H9 (cell line): ENCODE measurements at regions not wholly inside any gene's neighbourhood (a gene's known extent, or its start where the extent isn't known, plus 50 kb on each side); places are given as distances from the start of the nearest gene placed in this dataset.

Source experiments
- DNase-seq: peaks from one replicate; pipeline ENCODE4 v3.0.0-alpha.2; 2017
- H2AFZ ChIP-seq: one replicate; pipeline ENCODE4 v1.6.1; 2013; ENCODE audit warnings: mild to moderate bottlenecking, low read length, control low read depth, moderate library complexity
- H2AK5ac ChIP-seq: 2 replicates; pipeline ENCODE4 v1.6.1; 2013; ENCODE audit warnings: low read length, control low read depth, mixed read lengths; ENCODE audit not compliant: insufficient read length
- H2BK120ac ChIP-seq: one replicate; pipeline ENCODE4 v1.6.1; 2013; ENCODE audit warnings: low read depth, mild to moderate bottlenecking, low read length, control low read depth, inconsistent platforms; ENCODE audit not compliant: poor library complexity, severe bottlenecking
- H2BK12ac ChIP-seq: 2 replicates; pipeline ENCODE4 v1.6.1; 2013; ENCODE audit warnings: low read length, control low read depth, mixed read lengths, low read depth; ENCODE audit not compliant: insufficient read length
- H2BK15ac ChIP-seq: 2 replicates; pipeline ENCODE4 v1.6.1; 2013; ENCODE audit warnings: low read depth, low read length, control low read depth
- H2BK20ac ChIP-seq: one replicate; pipeline ENCODE4 v1.6.1; 2013; ENCODE audit warnings: low read depth, mild to moderate bottlenecking, low read length, control low read depth, inconsistent platforms; ENCODE audit not compliant: poor library complexity, severe bottlenecking
- H2BK5ac ChIP-seq: 2 replicates; pipeline ENCODE4 v1.6.1; 2013; ENCODE audit warnings: low read length, control low read depth, mixed read lengths; ENCODE audit not compliant: insufficient read length
- H3K14ac ChIP-seq: 2 replicates; pipeline ENCODE4 v1.6.1; 2013; ENCODE audit warnings: low read length, control low read depth; ENCODE audit not compliant: insufficient read depth
- H3K18ac ChIP-seq: 2 replicates; pipeline ENCODE4 v1.6.1; 2013; ENCODE audit warnings: low read depth, mild to moderate bottlenecking, mixed read lengths, low read length, control low read depth; ENCODE audit not compliant: insufficient read length
- H3K23ac ChIP-seq: 2 replicates; pipeline ENCODE4 v1.6.1; 2013; ENCODE audit warnings: low read length, control low read depth, mixed read lengths, low read depth; ENCODE audit not compliant: insufficient read length
- H3K23me2 ChIP-seq: 2 replicates; pipeline ENCODE4 v1.6.1; 2013; ENCODE audit warnings: low read depth, mild to moderate bottlenecking, mixed read lengths, low read length, control low read depth; ENCODE audit not compliant: insufficient read length, poor library complexity, severe bottlenecking
- H3K27ac ChIP-seq: 2 replicates; pipeline ENCODE4 v1.5.1; 2013; ENCODE audit warnings: low read length, control low read depth, mixed read lengths, low read depth; ENCODE audit not compliant: insufficient read length
- H3K27me3 ChIP-seq: 2 replicates; pipeline ENCODE4 v1.6.1; 2013; ENCODE audit warnings: low read length, control low read depth, inconsistent platforms; ENCODE audit not compliant: insufficient read depth
- H3K4ac ChIP-seq: 2 replicates; pipeline ENCODE4 v1.6.1; 2013; ENCODE audit warnings: low read depth, mild to moderate bottlenecking, control low read depth, inconsistent platforms, low read length, moderate library complexity
- H3K4me1 ChIP-seq: 2 replicates; pipeline ENCODE4 v1.6.1; 2013; ENCODE audit warnings: low read length, control low read depth, inconsistent platforms; ENCODE audit not compliant: insufficient read depth
- H3K4me2 ChIP-seq: 2 replicates; pipeline ENCODE4 v1.6.1; 2013; ENCODE audit warnings: low read length, control low read depth, mixed read lengths; ENCODE audit not compliant: insufficient read length, insufficient read depth
- H3K56ac ChIP-seq: 2 replicates; pipeline ENCODE4 v1.6.1; 2013; ENCODE audit warnings: low read depth, mild to moderate bottlenecking, mixed read lengths, low read length, control low read depth; ENCODE audit not compliant: insufficient read length
- H3K79me1 ChIP-seq: 2 replicates; pipeline ENCODE4 v1.6.1; 2013; ENCODE audit warnings: low read depth, mild to moderate bottlenecking, moderate library complexity, low read length, control low read depth, inconsistent platforms; ENCODE audit not compliant: insufficient read depth, poor library complexity, severe bottlenecking
- H3K79me2 ChIP-seq: 2 replicates; pipeline ENCODE4 v1.6.1; 2013; ENCODE audit warnings: low read length, control low read depth, inconsistent platforms; ENCODE audit not compliant: insufficient read depth
- H3K9ac ChIP-seq: 2 replicates; pipeline ENCODE4 v1.6.1; 2013; ENCODE audit warnings: low read length, control low read depth, mixed read lengths; ENCODE audit not compliant: insufficient read length; ENCODE audit errors: extremely low read depth
- H3K9me3 ChIP-seq: one replicate; pipeline ENCODE4 v1.6.1; 2013; ENCODE audit warnings: low read depth, low read length, inconsistent platforms; ENCODE audit not compliant: control insufficient read depth
- H3T11ph ChIP-seq: one replicate; pipeline ENCODE4 v1.6.1; 2013; ENCODE audit warnings: mild to moderate bottlenecking, low read length, control low read depth, inconsistent platforms
- H4K20me1 ChIP-seq: one replicate; pipeline ENCODE4 v1.6.1; 2013; ENCODE audit not compliant: control insufficient read depth, insufficient read length, insufficient read depth
- H4K5ac ChIP-seq: 2 replicates; pipeline ENCODE4 v1.6.1; 2013; ENCODE audit warnings: low read depth, mild to moderate bottlenecking, mixed read lengths, low read length, control low read depth; ENCODE audit not compliant: insufficient read length
- H4K8ac ChIP-seq: replicated peaks from 2 replicates; pipeline ENCODE4 v1.6.1; 2013; ENCODE audit warnings: low read length, control low read depth, mixed read lengths, low read depth; ENCODE audit not compliant: insufficient read length
- H4K91ac ChIP-seq: 2 replicates; pipeline ENCODE4 v1.6.1; 2013; ENCODE audit warnings: low read depth, mild to moderate bottlenecking, moderate library complexity, mixed read lengths, low read length, control low read depth; ENCODE audit not compliant: insufficient read length
- H3K27ac Mint-ChIP-seq, 3 experiments: 2 replicates in 2 of 3; 3 replicates in 1 of 3; pipeline ENCODE4 v1.8.0; 2020 to 2021; ENCODE audit warnings: mixed read lengths in 3 of 3, mild to moderate bottlenecking in 1 of 3, moderate library complexity in 1 of 3
- H3K27me3 Mint-ChIP-seq: 2 replicates; pipeline ENCODE4 v1.8.0; 2021; ENCODE audit warnings: low read depth, mild to moderate bottlenecking, moderate library complexity, mixed read lengths
- H3K36me3 Mint-ChIP-seq, 3 experiments: 2 replicates in 2 of 3; 3 replicates in 1 of 3; pipeline ENCODE4 v1.8.0; 2020 to 2021; ENCODE audit warnings: low read depth in 3 of 3, mixed read lengths in 3 of 3; ENCODE audit not compliant: insufficient read depth in 1 of 3
- H3K4me1 Mint-ChIP-seq, 2 experiments: 2 replicates each; pipeline ENCODE4 v1.8.0; 2020; ENCODE audit warnings: mixed read lengths in 2 of 2
- H3K4me3 Mint-ChIP-seq, 2 experiments: 2 replicates in 1 of 2; 3 replicates in 1 of 2; pipeline ENCODE4 v1.8.0; 2020 to 2021; ENCODE audit warnings: mild to moderate bottlenecking in 2 of 2, mixed read lengths in 2 of 2, moderate library complexity in 1 of 2
- H3K9me3 Mint-ChIP-seq, 2 experiments: 2 replicates in 1 of 2; 3 replicates in 1 of 2; pipeline ENCODE4 v1.8.0; 2020; ENCODE audit warnings: mild to moderate bottlenecking in 2 of 2, mixed read lengths in 2 of 2, moderate library complexity in 1 of 2
- CTCF ChIP-seq: fragments of 200-600 bp; sonication (generic); conservative IDR thresholded peaks from 3 replicates; pipeline ENCODE4 v1.8.0; 2021; ENCODE audit warnings: antibody characterized with exemption, mild to moderate bottlenecking
- WGBS: extraction: QIAGEN DNeasy Blood & Tissue Kit; methylation state at CpG from one replicate; pipeline ENCODE4 v1.1.7; 2013; ENCODE audit warnings: missing lambda C conversion rate, low lambda C conversion rate, mixed read lengths; ENCODE audit not compliant: insufficient read length; ENCODE audit errors: extremely low coverage; 5-methylcytosine and 5-hydroxymethylcytosine counted together

- no peak overlapping the region for H2BK5ac ChIP-seq
- no peak overlapping the region for H2BK20ac ChIP-seq
- no peak overlapping the region for H2BK15ac ChIP-seq
- no peak overlapping the region for H3K18ac ChIP-seq
- no peaks in the 10 kb centered on the region for H3K9me3 ChIP-seq
- no peak overlapping the region for H2AK5ac ChIP-seq
- H3K23ac ChIP-seq, result no peak overlapping the region
- no peak overlapping the region for H4K8ac ChIP-seq
- no peak overlapping the region for H2BK120ac ChIP-seq
- no peak overlapping the region for H3K4ac ChIP-seq
- DNase-seq, result no peak
- no peaks in the 10 kb centered on the region for H3K36me3 Mint-ChIP-seq
- peaks cover 4% of the 10 kb centered on the region; the same call in 1 of the 2 replicates for H3K4me1 ChIP-seq
- no peak overlapping the region for H4K91ac ChIP-seq
- H3K27me3 Mint-ChIP-seq, result peaks cover 4% of the 10 kb centered on the region
- no peak overlapping the region for H2BK12ac ChIP-seq
- no peaks in the 10 kb centered on the region for H3K27me3 ChIP-seq
- no peak overlapping the region for H2AFZ ChIP-seq
- WGBS, result no CpG with 5 or more reads among the region's 1 CpG
- no peak overlapping the region for H4K5ac ChIP-seq
- no peaks in the 10 kb centered on the region for H3K9me3 Mint-ChIP-seq
- H3K27ac Mint-ChIP-seq, result no peak overlapping the region
- H3K79me2 ChIP-seq, result no peaks in the 10 kb centered on the region
- no peak overlapping the region for H3K4me3 Mint-ChIP-seq
- no peak overlapping the region for H3K27ac ChIP-seq
- H3K4me2 ChIP-seq, result no peak overlapping the region
- H3K4me1 Mint-ChIP-seq, result peaks cover 7 to 26% of the 10 kb centered on the region in 2 experiments
- H3K14ac ChIP-seq, result no peak overlapping the region
- no peaks in the 10 kb centered on the region for H3K79me1 ChIP-seq
- no peaks in the 10 kb centered on the region for H3K23me2 ChIP-seq
- H3K9ac ChIP-seq, result no peak overlapping the region
- H4K20me1 ChIP-seq, result no peaks in the 10 kb centered on the region
- no peak overlapping the region for H3K56ac ChIP-seq
- no peak overlapping the region for H3T11ph ChIP-seq
- no peak for TF ChIP-seq CTCF
Observed at GRCh38 chr4:16989371-16989770, 90.9 kb upstream of the LDB2 start.
